Activated CD8-positive, alpha-beta memory T cell treated with anti-CD3 and anti-CD28 coated beads, Interleukin-2, amount 50 U/mL, for 24 hours (primary cell): ENCODE measurements at regions not wholly inside any gene's neighbourhood (a gene's known extent, or its start where the extent isn't known, plus 50 kb on each side); places are given as distances from the start of the nearest gene placed in this dataset.

Source experiments
- DNase-seq: peaks from one replicate; pipeline ENCODE4 v3.0.0-alpha.2; 2020; ENCODE audit errors: extremely low read depth

DNA sequence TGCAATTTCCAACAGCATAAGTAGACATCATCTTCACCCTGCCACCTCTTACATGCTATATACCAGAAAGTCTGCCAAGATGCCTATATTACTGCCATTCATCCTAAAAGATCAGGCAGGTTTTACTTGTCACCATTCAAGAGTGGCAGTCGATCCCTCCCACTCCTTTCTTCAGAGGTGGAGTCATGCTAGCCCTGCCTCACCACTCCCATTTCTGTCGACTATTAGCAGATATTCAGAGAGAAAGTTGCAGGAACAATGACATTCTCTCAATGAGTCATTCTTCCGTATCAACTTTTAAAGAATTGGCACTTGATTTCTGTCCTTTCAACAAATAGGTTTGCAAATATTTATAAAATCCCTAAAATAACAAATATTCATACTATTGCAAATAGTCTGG, 1060.1 kb downstream of the ADGRL3 start:
- no peak for DNase-seq

DNA sequence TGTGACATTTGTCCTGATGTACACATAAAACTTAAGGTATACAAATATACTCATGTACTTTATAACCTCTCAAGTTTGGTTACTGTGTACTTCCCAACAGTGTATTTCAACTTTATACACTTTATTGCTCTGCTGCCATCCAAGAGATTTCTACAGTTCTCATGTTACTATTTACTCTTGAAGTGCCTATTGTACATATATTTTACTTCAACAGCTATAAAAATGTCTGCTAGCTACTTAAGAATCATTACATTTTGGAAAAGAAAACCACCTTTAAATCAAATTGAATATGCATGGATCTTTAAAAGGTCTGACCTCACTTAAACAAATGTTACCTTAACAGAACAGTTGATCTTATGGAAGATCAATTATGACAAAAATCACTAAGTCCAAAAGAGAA, 1056.4 kb downstream of the ADGRL3 start:
- DNase-seq = no peak

GRCh38 chr4:62252728-62253127, 1052.6 kb downstream of the ADGRL3 start:
- no peak for DNase-seq

- no peak for DNase-seq
These were observed 1050.0 kb downstream of the ADGRL3 start for GRCh38 chr4:62250100-62250499.

- no peak for DNase-seq
These were observed 1043.8 kb downstream of the ADGRL3 start for GRCh38 chr4:62243895-62244294.

- no peak for DNase-seq
These were observed 1035.8 kb downstream of the ADGRL3 start for GRCh38 chr4:62235911-62236310.

GRCh38 chr4:62232814-62233213, 1032.7 kb downstream of the ADGRL3 start:
- no peak for DNase-seq

- no peak for DNase-seq
These were observed 1031.9 kb downstream of the ADGRL3 start for GRCh38 chr4:62231994-62232393.

GRCh38 chr4:62226082-62226481, 1026.0 kb downstream of the ADGRL3 start:
- no peak for DNase-seq

- no peak for DNase-seq
These were observed 1022.0 kb downstream of the ADGRL3 start for GRCh38 chr4:62222121-62222520.

DNA sequence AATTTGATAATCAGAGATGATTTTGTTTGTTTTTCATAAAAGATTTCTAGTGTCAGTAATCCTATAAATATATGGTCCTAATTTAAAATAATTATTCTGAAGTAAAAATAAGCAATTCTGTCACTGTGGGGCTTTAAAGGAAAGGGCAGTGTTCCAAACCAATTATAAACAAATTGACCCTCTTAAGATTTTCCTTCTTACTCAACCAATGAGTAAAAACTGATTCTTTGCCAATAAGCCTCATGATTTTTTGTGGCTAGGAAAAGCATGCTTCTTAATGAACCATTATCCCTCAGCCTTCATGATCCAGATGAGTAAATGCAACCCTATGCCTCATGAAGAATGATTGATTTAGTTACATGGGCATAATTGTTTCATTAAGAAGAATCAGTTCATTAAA, 1010.4 kb downstream of the ADGRL3 start:
- no peak for DNase-seq

- no peak for DNase-seq
These were observed 1009.8 kb downstream of the ADGRL3 start for GRCh38 chr4:62209757-62210485.

DNA sequence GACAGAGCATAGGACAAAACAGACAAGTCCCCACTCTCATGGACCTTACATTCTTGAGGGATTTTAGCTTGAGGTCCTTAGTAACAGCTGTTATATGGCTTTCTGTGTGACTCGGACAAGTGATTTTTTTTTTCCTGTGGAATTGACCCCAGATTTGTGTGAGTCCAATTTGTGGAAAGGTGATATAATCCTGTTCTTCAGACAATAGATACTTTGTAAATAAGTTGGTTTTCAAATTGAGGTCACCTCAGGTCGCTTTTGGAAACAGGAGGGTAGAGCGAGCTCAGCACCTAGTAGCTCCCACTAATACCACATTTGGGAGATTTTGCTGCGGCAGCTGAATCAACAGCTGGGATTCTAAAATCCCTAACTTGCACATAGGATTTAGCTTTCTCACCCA, 1008.8 kb downstream of the ADGRL3 start:
- DNase-seq = no peak

DNA sequence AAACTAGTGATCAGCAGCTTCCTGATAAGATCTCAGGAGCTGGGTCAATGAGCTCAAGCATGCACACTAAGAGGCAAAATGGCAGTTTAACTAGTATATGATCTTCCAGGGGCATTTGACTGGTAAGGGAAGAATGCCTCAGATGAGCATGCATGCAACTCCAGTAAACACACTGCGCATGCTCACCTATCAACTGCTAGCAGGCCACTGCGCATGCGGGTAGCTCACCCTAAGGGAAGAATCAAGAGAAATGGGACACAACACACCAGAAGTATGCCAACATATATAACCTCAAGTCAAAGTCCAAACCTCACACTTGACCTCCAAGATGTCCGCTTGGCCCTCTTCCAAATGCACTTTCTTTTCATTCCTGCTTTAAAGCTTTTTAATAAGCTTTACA, 1004.0 kb downstream of the ADGRL3 start:
- no peak for DNase-seq

GRCh38 chr4:62199291-62199810, 999.2 kb downstream of the ADGRL3 start:
- no peak for DNase-seq

- DNase-seq = no peak
These were observed 996.2 kb downstream of the ADGRL3 start for GRCh38 chr4:62196338-62196737.

- no peak for DNase-seq
These were observed 994.2 kb downstream of the ADGRL3 start for GRCh38 chr4:62194342-62194741.

GRCh38 chr4:62193761-62194160, 993.6 kb downstream of the ADGRL3 start:
- no peak for DNase-seq

DNA sequence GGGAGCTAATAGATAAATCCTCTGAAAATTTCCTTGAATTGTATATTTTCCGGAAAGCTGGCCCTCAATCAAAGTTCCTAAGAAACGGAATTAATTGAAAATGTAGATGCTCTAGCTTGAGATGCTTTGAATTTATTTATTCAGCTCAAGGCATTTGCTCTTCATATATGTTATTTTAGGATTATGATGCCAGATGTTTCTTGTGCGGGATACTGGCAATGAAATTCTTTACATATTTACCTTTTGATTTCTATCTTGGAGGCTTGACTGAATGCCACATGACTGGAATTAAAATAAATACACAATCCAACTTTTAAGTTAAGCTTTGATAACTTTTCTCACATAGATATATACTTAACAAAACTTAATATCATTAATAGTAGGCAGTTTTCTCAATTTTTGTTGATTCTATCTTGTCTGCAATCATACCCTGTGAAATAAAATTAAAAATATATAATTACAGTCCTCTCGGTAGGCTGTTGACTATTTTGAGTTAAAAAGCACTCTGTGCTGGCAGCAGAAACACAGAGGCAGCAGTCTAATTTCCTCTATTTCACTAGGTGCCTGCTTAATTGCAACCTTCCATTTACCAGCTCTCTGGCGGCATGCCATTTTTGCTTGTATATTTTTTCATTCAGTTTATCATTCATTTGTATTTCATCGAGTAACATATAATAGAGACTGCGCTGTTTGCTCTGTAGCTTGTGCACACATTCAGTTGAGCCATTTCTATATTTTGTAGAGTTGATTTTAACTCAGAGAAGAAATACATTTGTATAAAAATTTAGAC, 991.5 kb downstream of the ADGRL3 start:
- DNase-seq = no peak

- DNase-seq = no peak
These were observed 970.1 kb downstream of the ADGRL3 start for GRCh38 chr4:62170235-62170634.

DNA sequence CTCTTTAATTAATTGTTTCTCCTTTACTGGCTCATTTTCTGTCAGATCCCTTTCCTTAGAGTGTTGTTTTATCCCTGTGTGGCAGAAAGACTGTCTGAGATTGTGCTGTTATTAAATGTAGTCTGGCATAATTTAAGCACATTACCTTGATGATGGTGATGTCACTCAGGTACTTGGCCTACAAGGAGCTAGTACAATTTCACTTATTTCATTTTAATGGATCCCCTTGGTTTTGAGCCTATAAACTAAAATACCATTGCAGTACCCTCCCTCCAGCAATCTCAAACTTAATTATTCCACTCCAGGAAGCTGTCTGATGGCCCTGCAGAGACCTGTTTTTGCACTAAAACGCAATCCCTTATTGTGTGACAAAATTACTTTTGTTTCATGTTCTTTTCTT, 968.6 kb downstream of the ADGRL3 start:
- DNase-seq = no peak

GRCh38 chr4:62162606-62163005, 962.5 kb downstream of the ADGRL3 start:
- DNase-seq = no peak

GRCh38 chr4:62161446-62161845, 961.3 kb downstream of the ADGRL3 start:
- DNase-seq = no peak
